KMS-11 (cell line): ENCODE measurements at regions not wholly inside any gene's neighbourhood (a gene's known extent, or its start where the extent isn't known, plus 50 kb on each side); places are given as distances from the start of the nearest gene placed in this dataset.

ENCODE experiments used
- H2AFZ ChIP-seq: fragments of 200-600 bp; sonication (generic); 2 replicates; pipeline ENCODE4 v1.6.1; 2016; ENCODE audit warnings: antibody characterized with exemption, mixed run types, low read depth
- H3K27ac ChIP-seq: fragments of 200-600 bp; sonication (generic); 2 replicates; pipeline ENCODE4 v1.6.1; 2016; ENCODE audit warnings: mild to moderate bottlenecking, mixed run types
- H3K27me3 ChIP-seq: fragments of 200-600 bp; sonication (generic); 2 replicates; pipeline ENCODE4 v1.6.1; 2017; ENCODE audit warnings: mild to moderate bottlenecking, low read depth, mixed run types, moderate library complexity; ENCODE audit not compliant: insufficient read depth
- H3K36me3 ChIP-seq: fragments of 200-600 bp; sonication (generic); 2 replicates; pipeline ENCODE4 v1.6.1; 2017; ENCODE audit warnings: mild to moderate bottlenecking, mixed run types; ENCODE audit not compliant: insufficient read depth
- H3K4me1 ChIP-seq: fragments of 200-600 bp; sonication (generic); 2 replicates; pipeline ENCODE4 v1.6.1; 2016; ENCODE audit warnings: mild to moderate bottlenecking, low read depth, mixed run types; ENCODE audit not compliant: poor library complexity, severe bottlenecking
- H3K4me2 ChIP-seq: fragments of 200-600 bp; sonication (generic); 2 replicates; pipeline ENCODE4 v1.7.0; 2016; ENCODE audit warnings: mild to moderate bottlenecking, mixed run types
- H3K4me3 ChIP-seq: fragments of 200-600 bp; sonication (generic); IDR thresholded peaks from 2 replicates; pipeline ENCODE4 v1.6.1; 2017; ENCODE audit warnings: low read depth, low read length, mixed read lengths; ENCODE audit not compliant: insufficient read depth
- H3K79me2 ChIP-seq: fragments of 200-600 bp; sonication (generic); 2 replicates; pipeline ENCODE4 v1.6.1; 2016; ENCODE audit warnings: low read depth, mixed run types; ENCODE audit not compliant: insufficient read depth
- H3K9ac ChIP-seq: fragments of 200-600 bp; sonication (generic); 2 replicates; pipeline ENCODE4 v1.6.1; 2016; ENCODE audit warnings: mild to moderate bottlenecking, mixed run types
- H4K20me1 ChIP-seq: fragments of 200-600 bp; sonication (generic); 2 replicates; pipeline ENCODE4 v1.6.1; 2016; ENCODE audit warnings: mild to moderate bottlenecking, mixed run types; ENCODE audit not compliant: insufficient read depth
- TF ChIP-seq, protein P1 (sequence below): fragments of 200-600 bp; sonication (generic); conservative IDR thresholded peaks from 2 replicates; pipeline ENCODE4 v1.6.1; 2017; ENCODE audit warnings: low read depth, mild to moderate bottlenecking, antibody characterized with exemption, low read length, moderate library complexity, mixed read lengths

DNA sequence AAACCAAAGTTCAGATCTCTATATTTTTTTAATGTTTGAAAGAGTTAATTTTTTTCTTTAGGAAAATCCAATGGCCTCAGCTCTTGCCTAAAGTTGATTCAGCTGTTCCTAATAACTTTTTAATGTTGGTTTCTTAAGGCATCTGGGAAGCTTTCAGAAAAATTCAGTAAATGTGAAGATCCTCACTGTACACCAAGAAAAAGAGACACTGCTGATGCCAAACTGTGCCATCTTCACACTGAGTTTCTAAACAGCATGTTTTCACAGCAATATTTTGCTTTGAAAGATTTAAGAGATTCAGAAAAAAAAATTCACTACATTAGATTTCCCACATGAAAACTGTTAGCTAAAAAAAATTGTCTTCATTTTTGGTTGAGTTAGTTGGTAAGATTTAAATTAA lies 249.4 kb downstream of the NEBL start:
- Histone ChIP-seq H3K4me3 (no peak overlapping the region), H3K9ac (no peak overlapping the region), H3K79me2 (no peaks in the 10 kb centered on the region), H2AFZ (no peak overlapping the region), H3K27me3 (no peaks in the 10 kb centered on the region), H3K36me3 (no peaks in the 10 kb centered on the region), H3K4me1 (no peaks in the 10 kb centered on the region), H3K4me2 (no peak overlapping the region), H4K20me1 (no peaks in the 10 kb centered on the region), H3K27ac (no peak overlapping the region)
- TF ChIP-seq, protein P1, sequence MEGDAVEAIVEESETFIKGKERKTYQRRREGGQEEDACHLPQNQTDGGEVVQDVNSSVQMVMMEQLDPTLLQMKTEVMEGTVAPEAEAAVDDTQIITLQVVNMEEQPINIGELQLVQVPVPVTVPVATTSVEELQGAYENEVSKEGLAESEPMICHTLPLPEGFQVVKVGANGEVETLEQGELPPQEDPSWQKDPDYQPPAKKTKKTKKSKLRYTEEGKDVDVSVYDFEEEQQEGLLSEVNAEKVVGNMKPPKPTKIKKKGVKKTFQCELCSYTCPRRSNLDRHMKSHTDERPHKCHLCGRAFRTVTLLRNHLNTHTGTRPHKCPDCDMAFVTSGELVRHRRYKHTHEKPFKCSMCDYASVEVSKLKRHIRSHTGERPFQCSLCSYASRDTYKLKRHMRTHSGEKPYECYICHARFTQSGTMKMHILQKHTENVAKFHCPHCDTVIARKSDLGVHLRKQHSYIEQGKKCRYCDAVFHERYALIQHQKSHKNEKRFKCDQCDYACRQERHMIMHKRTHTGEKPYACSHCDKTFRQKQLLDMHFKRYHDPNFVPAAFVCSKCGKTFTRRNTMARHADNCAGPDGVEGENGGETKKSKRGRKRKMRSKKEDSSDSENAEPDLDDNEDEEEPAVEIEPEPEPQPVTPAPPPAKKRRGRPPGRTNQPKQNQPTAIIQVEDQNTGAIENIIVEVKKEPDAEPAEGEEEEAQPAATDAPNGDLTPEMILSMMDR, result no peak

DNA sequence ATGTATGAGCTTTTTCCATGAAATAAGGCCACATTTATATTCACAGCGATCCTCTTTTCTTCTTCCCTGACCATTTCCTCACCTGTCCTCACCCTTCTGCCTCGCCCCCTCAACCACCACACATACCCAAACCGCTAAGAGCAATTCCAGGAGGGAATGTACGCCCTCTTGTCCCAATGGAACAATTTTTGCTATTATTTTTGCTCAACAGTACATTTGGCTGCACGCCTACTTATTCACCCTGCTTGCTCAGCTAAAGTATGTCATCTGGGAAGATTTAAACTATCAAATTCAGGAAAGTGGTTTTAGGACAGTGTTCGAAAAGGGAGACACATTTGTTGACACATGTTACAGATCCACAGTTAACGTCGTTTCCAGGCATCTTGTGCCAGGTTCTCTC lies 252.7 kb downstream of the NEBL start:
- no peak overlapping the region for H3K4me2 ChIP-seq
- H3K4me3 ChIP-seq, result no peak overlapping the region
- H3K27ac ChIP-seq, result no peak overlapping the region
- no peaks in the 10 kb centered on the region for H3K27me3 ChIP-seq
- TF ChIP-seq, protein P1, result no peak
- H3K79me2 ChIP-seq, result no peaks in the 10 kb centered on the region
- H3K4me1 ChIP-seq, result no peaks in the 10 kb centered on the region
- H2AFZ ChIP-seq, result no peak overlapping the region
- no peaks in the 10 kb centered on the region for H3K36me3 ChIP-seq
- H3K9ac ChIP-seq, result no peak overlapping the region
- no peaks in the 10 kb centered on the region for H4K20me1 ChIP-seq

DNA sequence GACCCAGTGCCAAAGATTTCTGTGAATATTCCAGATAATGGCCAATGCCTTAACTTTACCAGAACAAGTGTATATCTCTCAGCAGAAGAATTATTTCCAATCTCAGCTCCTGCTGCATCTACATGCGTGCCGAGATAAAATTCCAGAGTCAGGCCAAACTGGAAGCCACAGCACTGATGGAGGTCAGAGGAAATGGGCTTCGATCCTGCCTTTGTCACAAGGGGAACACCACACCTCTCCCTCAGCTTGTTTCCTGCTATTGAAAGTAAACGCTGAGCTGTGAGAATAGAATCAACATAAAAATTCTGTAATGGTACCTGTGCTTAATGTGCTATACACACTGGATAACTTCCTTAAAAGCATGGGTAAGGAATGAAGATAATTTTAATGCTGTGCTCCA lies 255.5 kb downstream of the NEBL start:
- H3K4me1 ChIP-seq, result no peaks in the 10 kb centered on the region
- no peaks in the 10 kb centered on the region for H4K20me1 ChIP-seq
- TF ChIP-seq, protein P1, result no peak
- no peak overlapping the region for H3K27ac ChIP-seq
- no peaks in the 10 kb centered on the region for H3K27me3 ChIP-seq
- H2AFZ ChIP-seq, result no peak overlapping the region
- no peaks in the 10 kb centered on the region for H3K36me3 ChIP-seq
- no peak overlapping the region for H3K9ac ChIP-seq
- no peak overlapping the region for H3K4me2 ChIP-seq
- H3K4me3 ChIP-seq, result no peak overlapping the region
- no peaks in the 10 kb centered on the region for H3K79me2 ChIP-seq

DNA sequence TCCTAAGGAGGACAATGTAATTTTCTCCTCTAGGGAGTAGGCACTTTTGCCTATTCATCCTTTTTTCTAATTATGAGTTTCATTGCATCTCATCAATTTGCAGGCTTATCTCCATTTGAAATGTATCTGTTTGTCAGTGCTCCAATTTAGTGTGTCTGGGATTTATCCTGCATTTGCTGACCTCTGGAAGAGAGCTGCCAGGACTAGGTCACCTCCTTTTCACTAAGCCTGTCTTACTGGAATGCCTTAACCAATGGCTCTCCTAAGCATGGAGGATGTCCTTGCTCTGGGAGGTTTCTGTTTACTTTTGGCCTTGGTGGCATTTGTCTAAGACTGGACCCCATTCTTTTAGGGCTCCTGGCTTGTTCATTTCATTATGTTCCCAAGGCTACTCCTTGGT lies 261.5 kb downstream of the NEBL start:
- H3K36me3 ChIP-seq, result no peaks in the 10 kb centered on the region
- H2AFZ ChIP-seq, result no peak overlapping the region
- H3K4me3 ChIP-seq, result no peak overlapping the region
- H3K27me3 ChIP-seq, result no peaks in the 10 kb centered on the region
- TF ChIP-seq, protein P1, result no peak
- no peak overlapping the region for H3K27ac ChIP-seq
- H3K9ac ChIP-seq, result no peak overlapping the region
- no peaks in the 10 kb centered on the region for H3K79me2 ChIP-seq
- H3K4me1 ChIP-seq, result no peaks in the 10 kb centered on the region
- no peaks in the 10 kb centered on the region for H4K20me1 ChIP-seq
- H3K4me2 ChIP-seq, result no peak overlapping the region

DNA sequence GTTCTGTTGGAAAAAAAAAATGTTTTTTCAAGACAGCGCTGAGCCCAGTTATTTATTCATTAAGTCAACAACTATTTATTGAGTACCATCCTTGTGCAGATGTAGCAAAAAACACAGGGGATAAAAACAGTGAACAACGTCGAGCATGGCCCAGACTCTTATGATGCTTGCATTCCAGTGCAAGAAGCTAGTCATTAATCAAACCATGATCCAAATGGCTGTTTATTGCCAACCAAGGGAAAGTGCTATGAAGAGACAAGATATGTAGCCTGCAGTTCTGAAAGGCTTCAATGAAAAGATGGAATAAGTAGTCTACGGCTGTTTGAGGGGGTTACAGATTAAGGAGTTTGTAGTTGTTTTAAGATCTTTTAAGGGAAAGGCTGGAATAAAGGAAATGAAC lies 262.3 kb downstream of the NEBL start:
- Histone ChIP-seq H4K20me1 (no peaks in the 10 kb centered on the region), H3K27ac (no peak overlapping the region), H3K4me1 (no peaks in the 10 kb centered on the region), H3K4me3 (no peak overlapping the region), H3K79me2 (no peaks in the 10 kb centered on the region), H3K27me3 (no peaks in the 10 kb centered on the region), H3K36me3 (no peaks in the 10 kb centered on the region), H2AFZ (no peak overlapping the region), H3K4me2 (no peak overlapping the region), H3K9ac (no peak overlapping the region)
- TF ChIP-seq, protein P1, result no peak
